HG02852 (cell line): ENCODE measurements at regions not wholly inside any gene's neighbourhood (a gene's known extent, or its start where the extent isn't known, plus 50 kb on each side); places are given as distances from the start of the nearest gene placed in this dataset.

Experiments used
- ATAC-seq: cut with Tn5 transposase; IDR thresholded peaks from one replicate; pipeline ENCODE4 v1.9.1; 2021; ENCODE audit warnings: mild to moderate bottlenecking, moderate library complexity; ENCODE audit not compliant: unreplicated experiment

- no peak for ATAC-seq
These were observed 78.1 kb downstream of the ASB9 start for GRCh38 chrX:15191830-15192229.

DNA sequence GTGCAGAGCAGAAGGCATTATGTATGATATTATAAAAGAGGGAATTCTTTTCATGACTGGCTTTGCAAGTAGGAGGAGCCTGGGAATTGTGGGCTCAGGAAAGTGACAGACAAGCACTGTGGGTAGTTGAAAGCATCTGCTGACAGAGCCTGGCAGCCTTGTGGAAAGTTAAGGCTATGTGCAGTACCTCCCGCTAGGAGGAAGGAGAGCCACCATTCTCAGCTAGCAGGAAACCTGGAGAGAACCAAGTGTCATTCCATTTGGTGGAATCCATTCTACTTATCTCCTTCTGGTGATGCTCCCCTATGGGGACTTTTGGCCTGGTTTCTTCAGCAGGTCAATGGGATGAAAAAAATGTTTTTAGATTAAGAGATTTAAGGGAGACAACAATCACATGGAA lies 81.8 kb downstream of the ASB9 start:
- no peak for ATAC-seq

DNA sequence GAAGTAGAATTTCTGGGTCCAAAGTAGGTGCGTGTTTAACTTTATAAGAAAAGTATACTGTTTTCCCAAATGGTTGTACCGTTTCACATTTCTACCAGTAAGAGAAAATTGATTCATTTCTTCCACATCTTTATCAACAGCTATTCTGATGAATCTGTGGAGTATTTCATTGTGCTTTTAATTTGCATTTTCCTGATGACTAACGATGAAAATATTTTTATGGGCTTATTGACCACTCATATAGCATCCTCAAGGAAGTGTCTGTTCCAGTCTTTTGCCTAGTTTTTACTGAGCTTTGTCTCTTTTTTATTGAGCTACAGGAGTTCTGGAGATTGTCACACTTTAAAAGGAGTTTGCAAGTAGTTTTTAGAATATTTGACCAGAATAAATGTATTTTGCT lies 92.6 kb downstream of the ASB9 start:
- ATAC-seq: no peak

DNA sequence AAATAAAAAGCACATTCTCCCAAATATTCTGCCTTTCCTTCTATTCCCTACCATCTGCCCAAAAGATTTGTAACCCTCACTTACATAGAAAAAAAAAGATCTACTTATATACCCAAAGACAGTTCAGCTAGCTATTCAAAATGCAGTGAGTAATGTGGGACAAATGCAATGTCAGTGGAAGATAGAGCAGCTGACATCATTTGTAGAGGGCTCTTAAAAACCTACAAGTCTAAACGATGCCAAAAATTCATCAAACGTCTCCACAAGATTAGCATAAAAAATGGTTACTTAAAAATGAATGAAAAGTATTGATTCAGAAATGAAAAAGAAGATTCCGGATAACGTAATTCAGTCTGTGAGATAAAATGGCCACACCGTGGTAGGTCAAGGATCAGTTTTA lies 96.5 kb downstream of the ASB9 start:
- no peak for ATAC-seq

GRCh38 chrX:15170927-15171326 lies 99.0 kb downstream of the ASB9 start:
- no peak for ATAC-seq

- no peak for ATAC-seq
These were observed 102.1 kb downstream of the ASB9 start for GRCh38 chrX:15167826-15168225.

DNA sequence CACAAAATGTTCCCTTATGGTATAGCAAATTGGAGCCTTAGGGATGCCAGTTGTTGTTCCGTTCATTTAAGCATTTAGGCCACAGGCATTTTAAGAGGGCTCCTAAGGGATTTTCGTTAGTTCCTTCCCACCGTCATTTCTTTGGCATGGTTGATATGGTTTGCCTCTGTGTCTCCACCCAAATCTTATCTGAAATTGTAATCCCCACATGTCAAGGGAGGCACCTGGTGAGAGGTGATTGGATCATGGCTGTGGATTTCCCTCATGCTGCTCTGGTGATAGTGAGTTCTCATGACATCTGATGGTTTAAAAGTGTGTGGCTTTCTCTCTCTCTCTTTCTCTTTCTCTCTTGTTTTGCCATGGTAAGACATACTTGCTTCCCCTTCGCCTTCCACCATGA lies 104.1 kb downstream of the ASB9 start:
- no peak for ATAC-seq

DNA sequence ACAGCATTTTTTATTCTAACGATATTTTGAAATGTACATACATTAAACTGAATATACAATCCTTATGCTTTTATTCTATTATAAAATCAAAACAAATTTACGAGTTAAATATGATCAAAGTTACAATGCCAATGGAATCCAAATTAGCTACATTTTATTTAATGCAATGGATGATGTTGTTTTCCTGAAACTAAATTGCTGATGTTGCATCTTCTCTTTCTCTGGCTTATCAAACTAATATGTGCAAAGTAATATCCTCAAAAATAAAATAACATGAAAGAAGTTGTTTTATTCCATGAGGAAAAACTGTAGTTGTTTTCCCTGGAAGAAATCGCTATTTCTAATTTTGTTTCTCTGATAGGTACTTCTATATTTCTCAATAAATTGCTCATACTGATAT lies 106.8 kb downstream of the ASB9 start:
- ATAC-seq: no peak

GRCh38 chrX:15160558-15161095 lies 109.3 kb downstream of the ASB9 start:
- ATAC-seq: no peak

- ATAC-seq: peak; percentile 66
These were observed 111.0 kb downstream of the ASB9 start for GRCh38 chrX:15158736-15159406.

- peak; percentile 15 for ATAC-seq
These were observed 111.5 kb downstream of the ASB9 start for GRCh38 chrX:15158350-15158735.

DNA sequence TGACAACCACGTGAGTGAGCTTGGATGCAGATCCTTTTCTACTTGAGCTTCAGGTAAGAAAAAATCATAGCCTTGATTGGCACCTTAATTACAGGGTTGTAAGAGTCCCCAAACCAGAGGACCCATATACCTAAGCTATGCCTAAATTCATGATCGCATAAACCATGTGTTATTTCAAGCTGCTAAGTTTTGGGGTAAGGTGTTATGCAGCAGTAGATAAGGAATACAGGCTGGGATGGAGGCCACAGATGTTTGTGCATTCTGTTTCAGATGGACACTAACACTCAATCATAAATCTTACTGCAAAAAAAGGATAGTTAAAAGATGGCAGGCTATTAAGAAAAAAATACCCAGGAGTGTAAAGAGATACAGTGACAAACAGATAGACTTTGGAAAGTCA lies 112.3 kb downstream of the ASB9 start:
- no peak for ATAC-seq

DNA sequence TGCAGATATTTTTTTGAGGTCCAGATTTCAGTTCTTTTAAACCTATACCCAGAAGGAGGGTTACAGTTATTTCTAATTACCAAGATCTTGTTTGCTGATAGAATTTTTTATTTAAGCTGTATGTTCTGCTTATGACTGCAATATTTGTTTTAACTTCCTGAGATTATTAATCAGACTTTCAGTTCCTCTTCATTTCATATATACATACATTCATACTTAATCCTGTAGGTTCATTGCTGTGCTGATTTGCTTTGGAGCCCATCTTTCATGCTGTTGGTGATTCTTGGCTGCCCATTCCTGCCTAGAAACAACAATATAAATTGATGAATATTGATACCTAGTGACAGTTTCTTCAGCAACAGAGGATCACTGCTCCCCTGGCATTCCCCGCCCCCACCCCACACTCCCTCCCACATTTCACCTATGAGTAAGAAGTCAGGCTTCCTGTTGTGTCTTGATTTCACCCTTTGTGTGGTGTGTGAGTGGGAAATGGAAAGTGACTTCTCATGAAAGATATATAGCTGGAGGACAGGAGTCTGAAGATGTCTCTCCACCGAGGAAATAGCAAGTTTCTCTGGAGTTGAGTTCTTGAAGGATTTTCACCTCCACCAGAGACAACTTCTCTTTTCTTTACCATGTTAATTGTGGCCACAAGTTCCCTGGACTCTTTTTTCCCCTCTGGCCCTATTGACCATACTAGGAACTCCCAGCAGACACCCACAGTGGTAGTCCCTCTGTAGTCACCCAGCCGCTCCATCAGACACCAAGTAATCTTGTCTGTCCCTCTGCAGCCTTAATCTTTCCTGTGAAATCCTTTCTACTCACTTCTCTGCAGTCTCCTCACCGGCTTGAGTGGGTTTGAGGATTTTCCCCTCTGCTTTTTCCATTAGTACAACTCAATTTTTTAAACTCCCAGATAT lies 118.4 kb downstream of the ASB9 start:
- peak; percentile 73 for ATAC-seq

GRCh38 chrX:15150586-15150985 lies 119.3 kb downstream of the ASB9 start:
- ATAC-seq: no peak

GRCh38 chrX:15146515-15146914 lies 123.4 kb downstream of the ASB9 start:
- no peak for ATAC-seq

DNA sequence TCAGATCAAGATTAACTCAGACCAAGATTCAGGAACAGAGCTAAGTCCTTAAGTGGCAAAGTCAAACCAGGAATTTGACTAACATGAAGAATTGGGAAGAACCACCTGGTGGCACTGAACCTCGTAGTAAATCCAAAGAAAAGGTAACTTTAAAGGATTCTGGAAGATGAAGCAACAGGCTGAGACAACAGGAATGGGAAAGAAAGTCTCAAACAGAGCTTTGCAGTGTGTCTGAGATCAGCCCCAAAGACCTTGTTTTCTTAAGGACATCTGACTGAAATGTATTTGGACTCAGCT lies 126.1 kb downstream of the ASB9 start:
- no peak for ATAC-seq

DNA sequence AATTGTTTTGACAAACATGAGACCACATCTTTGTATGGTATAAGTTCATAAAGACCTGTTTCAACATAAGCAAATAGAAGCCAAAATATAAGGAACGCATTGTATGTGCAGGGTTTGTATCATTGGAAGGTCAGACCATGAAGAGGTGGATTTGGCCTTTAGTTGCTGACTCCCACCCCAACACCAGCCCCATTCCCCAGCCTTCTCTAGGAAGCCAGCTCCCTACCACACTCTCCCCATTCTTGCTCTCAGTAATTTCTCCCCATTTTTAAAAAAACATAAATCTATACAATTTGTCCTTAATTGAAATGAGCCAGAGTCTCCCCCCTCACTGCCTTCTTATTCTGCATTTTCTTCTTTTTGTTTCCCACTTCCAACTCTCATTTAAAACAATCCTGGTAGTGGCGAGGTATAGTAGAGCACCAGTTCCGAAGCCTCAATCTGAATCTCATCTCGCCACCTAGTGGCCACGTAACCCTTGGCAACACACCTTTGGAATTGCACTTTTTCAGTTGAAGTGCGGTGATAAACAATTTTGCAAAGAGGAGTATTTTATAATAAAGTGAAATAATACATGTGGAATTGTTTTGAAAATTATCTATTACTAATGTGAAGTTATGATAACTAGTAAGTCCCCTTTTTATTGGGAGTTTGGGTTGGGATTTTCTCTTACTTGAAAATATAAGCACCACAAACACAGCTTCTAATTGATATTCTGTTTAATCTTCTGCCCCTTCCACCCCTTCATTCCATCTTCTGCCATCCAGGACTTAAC lies 126.6 kb downstream of the ASB9 start:
- ATAC-seq: peak; percentile 71

GRCh38 chrX:15142084-15142715 lies 127.7 kb downstream of the ASB9 start:
- ATAC-seq: no peak

DNA sequence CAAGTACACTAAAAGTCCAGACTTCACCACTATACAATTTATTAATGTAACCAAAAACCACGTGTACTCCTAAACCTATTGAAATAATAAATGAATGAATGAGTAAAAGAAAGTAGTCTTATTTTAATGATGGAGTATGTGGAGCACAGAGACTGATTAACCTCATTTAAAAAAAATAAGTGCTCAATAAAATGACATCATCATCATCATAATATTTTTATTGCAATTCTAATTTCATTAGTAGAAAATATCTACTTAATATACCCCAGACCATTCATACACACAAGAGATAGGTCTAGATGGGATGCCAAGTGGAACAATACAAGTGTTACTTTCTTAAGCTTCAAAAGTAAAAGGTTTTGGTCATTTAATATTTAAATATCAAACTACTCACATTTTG lies 133.1 kb downstream of the ASB9 start:
- no peak for ATAC-seq

DNA sequence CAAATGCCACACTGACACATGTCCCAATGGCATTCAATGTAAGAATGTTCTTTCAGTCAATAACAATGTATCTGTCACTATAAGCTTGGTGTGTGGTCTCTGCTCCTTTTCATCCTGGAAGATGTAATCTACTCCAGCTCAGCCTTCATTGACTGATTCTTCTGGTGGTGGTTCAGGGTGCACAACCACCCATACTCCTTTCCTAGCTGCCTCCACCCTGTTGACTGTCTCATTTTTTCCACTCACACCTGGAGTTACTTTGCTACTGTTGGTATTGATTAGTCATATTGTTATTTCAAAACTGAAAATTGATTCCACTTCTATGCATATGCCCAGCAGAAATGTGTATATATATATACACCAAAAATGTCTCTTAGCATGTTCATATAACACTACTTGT lies 140.5 kb downstream of the ASB9 start:
- ATAC-seq: no peak

- ATAC-seq: no peak
These were observed 141.0 kb downstream of the ASB9 start for GRCh38 chrX:15128861-15129260.
